Osteoblast (primary cell): ENCODE measurements at regions not wholly inside any gene's neighbourhood (a gene's known extent, or its start where the extent isn't known, plus 50 kb on each side); places are given as distances from the start of the nearest gene placed in this dataset.
A peak's percentile ranks its signal among the peaks of the same experiment; 100 is the strongest.

ENCODE experiments used
- DNase-seq: peaks from one replicate; pipeline ENCODE4 v3.0.0; 2011; ENCODE audit warnings: low spot score, mixed read lengths; ENCODE audit not compliant: insufficient read length; ENCODE audit errors: missing footprints
- H2AFZ ChIP-seq: 2 replicates; pipeline ENCODE4 v1.6.0; 2011; ENCODE audit warnings: mild to moderate bottlenecking, low read length
- H3K27ac ChIP-seq: 2 replicates; pipeline ENCODE4 v1.5.1; 2011; ENCODE audit warnings: mild to moderate bottlenecking, low read depth, low read length, moderate library complexity
- H3K27me3 ChIP-seq: 2 replicates; pipeline ENCODE4 v1.6.0; 2012; ENCODE audit warnings: mild to moderate bottlenecking, control low read depth, inconsistent platforms, low read length, moderate library complexity; ENCODE audit not compliant: insufficient read depth
- H3K36me3 ChIP-seq: 2 replicates; pipeline ENCODE4 v1.5.1; 2011; ENCODE audit warnings: mild to moderate bottlenecking, low read length, control low read depth, moderate library complexity; ENCODE audit not compliant: insufficient read depth
- H3K4me1 ChIP-seq: 2 replicates; pipeline ENCODE4 v1.5.1; 2011; ENCODE audit warnings: mild to moderate bottlenecking, low read length, control low read depth, moderate library complexity; ENCODE audit not compliant: insufficient read depth
- H3K4me2 ChIP-seq: 2 replicates; pipeline ENCODE4 v1.6.0; 2011; ENCODE audit warnings: mild to moderate bottlenecking, low read length; ENCODE audit not compliant: insufficient read depth
- H3K4me3 ChIP-seq: fragments of 200-600 bp; sonication (generic); 3 replicates; pipeline ENCODE4 v1.5.1; 2012; ENCODE audit warnings: mild to moderate bottlenecking, low read length, inconsistent platforms; ENCODE audit not compliant: insufficient read depth
- H3K79me2 ChIP-seq: 2 replicates; pipeline ENCODE4 v1.6.0; 2012; ENCODE audit warnings: mild to moderate bottlenecking, low read length, control low read depth, inconsistent platforms; ENCODE audit not compliant: insufficient read depth
- H3K9me3 ChIP-seq: 2 replicates; pipeline ENCODE4 v1.5.1; 2011; ENCODE audit warnings: low read depth, low read length, control low read depth
- H4K20me1 ChIP-seq: 2 replicates; pipeline ENCODE4 v1.6.0; 2012; ENCODE audit warnings: mild to moderate bottlenecking, low read length, control low read depth; ENCODE audit not compliant: insufficient read depth
- CTCF ChIP-seq: IDR thresholded peaks from 2 replicates; pipeline ENCODE4 v1.5.1; 2011; ENCODE audit warnings: mild to moderate bottlenecking, low read depth, low read length, moderate library complexity; ENCODE audit errors: extremely low read depth

- H3K4me2 ChIP-seq = no peak overlapping the region
- no peaks in the 10 kb centered on the region for H3K79me2 ChIP-seq
- TF ChIP-seq CTCF = no peak
- no peak overlapping the region for H3K27ac ChIP-seq
- H3K4me1 ChIP-seq = peaks cover 15% of the 10 kb centered on the region
- H3K4me3 ChIP-seq = no peak overlapping the region
- H3K27me3 ChIP-seq = peaks cover 7% of the 10 kb centered on the region
- H2AFZ ChIP-seq = no peak overlapping the region
- no peaks in the 10 kb centered on the region for H3K9me3 ChIP-seq
- no peak for DNase-seq
- no peaks in the 10 kb centered on the region for H4K20me1 ChIP-seq
- no peaks in the 10 kb centered on the region for H3K36me3 ChIP-seq
Measured at GRCh38 chr3:66150977-66151376, 69.8 kb upstream of the SLC25A26 start.

GRCh38 chr3:66149269-66149668 is 71.5 kb upstream of the SLC25A26 start:
- Histone ChIP-seq H3K4me3 (no peak overlapping the region), H4K20me1 (no peaks in the 10 kb centered on the region), H2AFZ (no peak overlapping the region), H3K36me3 (no peaks in the 10 kb centered on the region), H3K27ac (no peak overlapping the region), H3K27me3 (peaks cover 7% of the 10 kb centered on the region), H3K79me2 (no peaks in the 10 kb centered on the region), H3K9me3 (no peaks in the 10 kb centered on the region), H3K4me1 (peaks cover 16% of the 10 kb centered on the region), H3K4me2 (no peak overlapping the region)
- peak; percentile 7 for TF ChIP-seq CTCF
- DNase-seq = no peak

GRCh38 chr3:66145408-66145733 is 75.4 kb upstream of the SLC25A26 start:
- no peak for DNase-seq
- Histone ChIP-seq H3K79me2 (no peaks in the 10 kb centered on the region), H3K27me3 (no peaks in the 10 kb centered on the region), H3K4me2 (no peak overlapping the region), H2AFZ (no peak overlapping the region), H4K20me1 (no peaks in the 10 kb centered on the region), H3K27ac (no peak overlapping the region), H3K9me3 (no peaks in the 10 kb centered on the region), H3K4me3 (no peak overlapping the region), H3K4me1 (peaks cover 9% of the 10 kb centered on the region), H3K36me3 (no peaks in the 10 kb centered on the region)
- TF ChIP-seq CTCF = no peak

GRCh38 chr3:66144568-66145407 is 76.0 kb upstream of the SLC25A26 start:
- no peak for TF ChIP-seq CTCF
- DNase-seq = no peak
- Histone ChIP-seq H3K9me3 (no peaks in the 10 kb centered on the region), H3K4me2 (no peak overlapping the region), H3K4me3 (no peak overlapping the region), H3K79me2 (no peaks in the 10 kb centered on the region), H3K4me1 (peaks cover 12% of the 10 kb centered on the region), H3K27me3 (no peaks in the 10 kb centered on the region), H2AFZ (no peak overlapping the region), H3K27ac (no peak overlapping the region), H4K20me1 (no peaks in the 10 kb centered on the region), H3K36me3 (no peaks in the 10 kb centered on the region)
